HCT116 (cell line): ENCODE measurements at regions not wholly inside any gene's neighbourhood (a gene's known extent, or its start where the extent isn't known, plus 50 kb on each side); places are given as distances from the start of the nearest gene placed in this dataset.
A peak's percentile ranks its signal among the peaks of the same experiment; 100 is the strongest.

ENCODE experiments used
- ATAC-seq: fragments of 200-7000 bp; cut with Tn5 transposase; 2 replicates; pipeline ENCODE4 v1.9.1; 2020; ENCODE audit warnings: mild to moderate bottlenecking, moderate library complexity
- BruUV-seq: library from RNA; stranded (reverse); fragments of 400-500 nt; replicated peaks from 2 replicates; lab custom pipeline; 2021; lab: Mats Ljungman, UMichigan
- CTCF ChIA-PET: fragments of 300-600 bp; sonication (Branson Sonifier 250); formaldehyde crosslinking; loops from one replicate; lab custom pipeline; 2021; ENCODE audit warnings: antibody characterized with exemption; lab: Charles Lee
- POLR2A ChIA-PET: fragments of 300-600, 350-600 bp; sonication (Branson Sonifier 250); formaldehyde crosslinking; loops from one replicate; lab custom pipeline; 2021; ENCODE audit warnings: antibody characterized with exemption; lab: Charles Lee
- RAD21 ChIA-PET, 2 experiments: fragments of 300-600 bp; sonication (Branson Sonifier 250); formaldehyde crosslinking; loops; one replicate each; lab custom pipeline; 2023; ENCODE audit warnings: low total read pairs in 2 of 2; ENCODE audit not compliant: uncharacterized antibody in 2 of 2, unreplicated experiment in 2 of 2, low non-redundant PET in 1 of 2; lab: Charles Lee
- DNase-seq: peaks from one replicate; pipeline ENCODE4 v3.0.0-alpha.2; 2010; ENCODE audit warnings: low read depth, low spot score
- H2AFZ ChIP-seq: fragments of 200-600 bp; shearing (Covaris generic), sonication (generic); 2 replicates; pipeline ENCODE4 v1.6.1; 2017; ENCODE audit warnings: low read depth, mixed run types, mixed read lengths, antibody characterized with exemption, low read length; ENCODE audit not compliant: poor library complexity, severe bottlenecking
- H3K27ac ChIP-seq: 2 replicates; pipeline ENCODE4 v1.5.1; 2012; ENCODE audit warnings: low read depth, low read length
- H3K27me3 ChIP-seq: fragments of 200-600 bp; sonication (generic); 2 replicates; pipeline ENCODE4 v1.6.1; 2016; ENCODE audit warnings: mixed run types, low read length, mixed read lengths; ENCODE audit not compliant: insufficient read depth
- H3K36me3 ChIP-seq, 2 experiments: fragments of 200-500 bp in 1 of 2; fragments of 200-600 bp in 1 of 2; sonication (Bioruptor generic) in 1 of 2; sonication (generic) in 1 of 2; 2 replicates each; pipeline versions ENCODE4 v1.5.1 to v1.6.1; 2014 to 2016; ENCODE audit warnings: low read length in 2 of 2, inconsistent platforms in 1 of 2, mixed read lengths in 1 of 2, mixed run types in 1 of 2; ENCODE audit not compliant: insufficient read depth in 2 of 2, control insufficient read depth in 1 of 2
- H3K4me1 ChIP-seq, 2 experiments: fragments of 200-600 bp in 1 of 2; sonication (generic) in 1 of 2; 2 replicates each; pipeline versions ENCODE4 v1.5.1 to v1.6.1; 2012 to 2017; ENCODE audit warnings: low read length in 2 of 2, inconsistent platforms in 1 of 2, mild to moderate bottlenecking in 1 of 2, mixed read lengths in 1 of 2, mixed run types in 1 of 2, moderate library complexity in 1 of 2; ENCODE audit not compliant: insufficient read depth in 2 of 2, control insufficient read depth in 1 of 2
- H3K4me2 ChIP-seq: fragments of 200-600 bp; sonication (generic); 2 replicates; pipeline ENCODE4 v1.6.1; 2017; ENCODE audit warnings: mixed run types, low read length, mixed read lengths
- H3K4me3 ChIP-seq, 2 experiments: fragments of 200-600 bp in 1 of 2; sonication (generic) in 1 of 2; replicated peaks in 1 of 2; 2 replicates each; pipeline ENCODE4 v1.5.1; 2011 to 2016; ENCODE audit warnings: low read length in 2 of 2, control low read depth in 1 of 2, low read depth in 1 of 2, mild to moderate bottlenecking in 1 of 2, mixed read lengths in 1 of 2, mixed run types in 1 of 2
- H3K79me2 ChIP-seq: fragments of 200-600 bp; sonication (generic); 2 replicates; pipeline ENCODE4 v1.6.1; 2017; ENCODE audit warnings: mild to moderate bottlenecking, mixed run types, low read length, moderate library complexity, mixed read lengths; ENCODE audit not compliant: insufficient read depth
- H3K9ac ChIP-seq: fragments of 200-600 bp; sonication (generic); 2 replicates; pipeline ENCODE4 v1.6.1; 2016; ENCODE audit warnings: low read length, mixed read lengths
- H3K9me2 ChIP-seq: fragments of 200-600 bp; sonication (generic), shearing (Covaris generic); 2 replicates; pipeline ENCODE4 v1.6.1; 2017; ENCODE audit warnings: mixed run types, mild to moderate bottlenecking, moderate library complexity; ENCODE audit not compliant: insufficient read depth
- H3K9me3 ChIP-seq, 2 experiments: fragments of 200-500 bp in 1 of 2; fragments of 200-600 bp in 1 of 2; sonication (Bioruptor generic) in 1 of 2; sonication (generic) in 1 of 2; 2 replicates each; pipeline ENCODE4 v1.6.1; 2014 to 2017; ENCODE audit warnings: low read length in 2 of 2, mixed read lengths in 2 of 2, inconsistent platforms in 1 of 2, low read depth in 1 of 2, mild to moderate bottlenecking in 1 of 2, mixed run types in 1 of 2, moderate library complexity in 1 of 2; ENCODE audit not compliant: control insufficient read depth in 1 of 2, insufficient read depth in 1 of 2
- H4K20me1 ChIP-seq: fragments of 200-600 bp; sonication (generic), shearing (Covaris generic); 2 replicates; pipeline ENCODE4 v1.6.1; 2017; ENCODE audit warnings: mixed run types, mild to moderate bottlenecking, moderate library complexity; ENCODE audit not compliant: insufficient read depth
- CBX3 ChIP-seq: IDR thresholded peaks from 2 replicates; pipeline ENCODE4 v1.6.1; 2012; ENCODE audit warnings: low read depth
- CEBPB ChIP-seq: IDR thresholded peaks from 2 replicates; pipeline ENCODE4 v1.6.1; 2012; ENCODE audit warnings: low read depth
- EGR1 ChIP-seq: IDR thresholded peaks from 2 replicates; pipeline ENCODE4 v1.6.1; 2012; ENCODE audit warnings: low read depth
- ELF1 ChIP-seq: IDR thresholded peaks from 2 replicates; pipeline ENCODE4 v1.6.1; 2012; ENCODE audit warnings: low read depth, borderline replicate concordance
- EZH2 ChIP-seq: fragments of 200-600 bp; sonication (generic); IDR thresholded peaks from 2 replicates; pipeline ENCODE4 v1.6.1; 2017; ENCODE audit warnings: antibody characterized with exemption, mixed run types
- EZH2phosphoT487 ChIP-seq: fragments of 200-600 bp; IDR thresholded peaks from 2 replicates; pipeline ENCODE4 v1.6.1; 2018; ENCODE audit warnings: antibody characterized with exemption, borderline replicate concordance
- FOSL1 ChIP-seq: IDR thresholded peaks from 2 replicates; pipeline ENCODE4 v1.6.1; 2012; ENCODE audit warnings: low read depth
- POLR2AphosphoS5 ChIP-seq: IDR thresholded peaks from 2 replicates; pipeline ENCODE4 v1.6.1; 2011; ENCODE audit warnings: mild to moderate bottlenecking, low read depth, low read length, moderate library complexity
- SIN3A ChIP-seq: IDR thresholded peaks from 2 replicates; pipeline ENCODE4 v1.6.1; 2012; ENCODE audit warnings: low read depth
- SP1 ChIP-seq: IDR thresholded peaks from 2 replicates; pipeline ENCODE4 v1.6.1; 2012; ENCODE audit warnings: low read depth
- SRF ChIP-seq: IDR thresholded peaks from 2 replicates; pipeline ENCODE4 v1.6.1; 2012; ENCODE audit warnings: low read depth
- TCF7L2 ChIP-seq: IDR thresholded peaks from 2 replicates; pipeline ENCODE4 v1.7.0; 2011; ENCODE audit warnings: borderline replicate concordance, inconsistent platforms; ENCODE audit not compliant: insufficient read depth, insufficient read length; ENCODE audit errors: extremely low read depth
- YY1 ChIP-seq: IDR thresholded peaks from 2 replicates; pipeline ENCODE4 v1.6.1; 2011; ENCODE audit warnings: low read length, low read depth, moderate library complexity, mild to moderate bottlenecking; ENCODE audit not compliant: insufficient replicate concordance; ENCODE audit errors: extremely low read depth
- ZFX ChIP-seq: fragments of 450-650 bp; IDR thresholded peaks from 2 replicates; pipeline ENCODE4 v1.6.1; 2017
- ZNF274 ChIP-seq: fragments of 200-500 bp; sonication (Bioruptor generic); IDR thresholded peaks from 2 replicates; pipeline ENCODE4 v1.6.1; 2014; ENCODE audit warnings: mild to moderate bottlenecking, low read depth, low read length, inconsistent platforms
- intact Hi-C: fragments of 100-400 bp; cut with micrococcal nuclease; formaldehyde crosslinking; loops from 2 replicates; pipeline ENCODE4 v1.10.0; 2022
- TF ChIP-seq, protein P1 (sequence below), 3 experiments: fragments of 200-600 bp in 1 of 3; sonication (generic) in 1 of 3; IDR thresholded peaks in 2 of 3; conservative IDR thresholded peaks in 1 of 3; 2 replicates each; pipeline ENCODE4 v1.5.1; 2012 to 2017; ENCODE audit warnings: low read depth in 2 of 3, low read length in 2 of 3, antibody characterized with exemption in 1 of 3, borderline replicate concordance in 1 of 3, control low read depth in 1 of 3, mild to moderate bottlenecking in 1 of 3, mixed read lengths in 1 of 3, mixed run types in 1 of 3, moderate library complexity in 1 of 3; ENCODE audit not compliant: insufficient read depth in 1 of 3
- TF ChIP-seq, protein P2 (sequence below): IDR thresholded peaks from 2 replicates; pipeline ENCODE4 v1.6.1; 2011; ENCODE audit warnings: mild to moderate bottlenecking, low read length, moderate library complexity; ENCODE audit not compliant: insufficient replicate concordance; ENCODE audit errors: extremely low read depth
- TF ChIP-seq, protein P3 (sequence below): IDR thresholded peaks from 2 replicates; pipeline ENCODE4 v1.6.1; 2012

DNA sequence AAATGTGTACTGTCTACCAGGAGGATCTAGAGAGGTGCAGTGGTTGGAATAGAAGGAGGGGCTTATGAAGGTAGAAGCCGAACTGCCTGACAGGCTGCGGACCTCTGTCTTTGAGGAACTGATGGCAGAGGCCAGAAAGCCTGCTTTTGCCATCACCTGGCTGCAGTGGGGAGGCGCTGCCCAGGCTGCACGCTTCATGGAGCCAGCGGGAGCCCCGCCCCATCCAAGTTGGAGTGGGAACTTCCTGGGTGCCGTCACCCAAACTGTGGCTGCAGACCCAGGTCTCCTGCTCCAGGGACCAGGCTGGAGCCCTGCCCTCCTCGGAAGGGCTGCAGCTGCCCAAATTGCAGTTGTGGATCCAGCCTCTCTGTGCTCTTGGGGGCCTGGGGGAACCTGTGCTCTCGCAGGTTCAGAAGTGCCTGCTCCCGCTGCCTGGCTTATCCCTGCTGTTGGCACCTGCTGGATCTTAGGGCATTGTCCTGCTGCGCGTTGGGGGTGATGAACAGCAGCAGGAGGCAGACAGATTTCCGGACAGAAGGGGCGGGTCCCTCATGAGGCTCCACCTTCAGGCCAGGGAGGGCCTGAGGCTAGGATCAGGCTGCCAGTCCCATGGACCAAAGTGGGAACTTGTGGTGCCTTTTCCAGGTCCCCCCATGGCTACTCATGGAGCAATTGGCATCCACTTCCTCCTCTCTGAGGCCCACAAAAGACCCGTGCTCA is 118.0 kb upstream of the PLPPR4 start:
- ChIA-PET RAD21 (no interaction called here), CTCF (no interaction called here), POLR2A (no interaction called here)
- no peak overlapping the region for H3K4me3 ChIP-seq
- H3K4me2 ChIP-seq = no peak overlapping the region
- H3K27ac ChIP-seq = no peak overlapping the region
- H3K79me2 ChIP-seq = no peaks in the 10 kb centered on the region
- no peaks in the 10 kb centered on the region for H3K4me1 ChIP-seq
- intact Hi-C loops = no loop called here
- DNase-seq (no peak), ATAC-seq (peak; percentile 60)
- TF ChIP-seq SIN3A (no peak), SP1 (no peak), EZH2phosphoT487 (no peak), POLR2AphosphoS5 (no peak), EGR1 (no peak), EZH2 (no peak), ZNF274 (no peak), ZFX (no peak), CBX3 (no peak), CEBPB (no peak), SRF (no peak), TCF7L2 (no peak), FOSL1 (no peak), YY1 (no peak), ELF1 (no peak)
- TF ChIP-seq, protein P1, sequence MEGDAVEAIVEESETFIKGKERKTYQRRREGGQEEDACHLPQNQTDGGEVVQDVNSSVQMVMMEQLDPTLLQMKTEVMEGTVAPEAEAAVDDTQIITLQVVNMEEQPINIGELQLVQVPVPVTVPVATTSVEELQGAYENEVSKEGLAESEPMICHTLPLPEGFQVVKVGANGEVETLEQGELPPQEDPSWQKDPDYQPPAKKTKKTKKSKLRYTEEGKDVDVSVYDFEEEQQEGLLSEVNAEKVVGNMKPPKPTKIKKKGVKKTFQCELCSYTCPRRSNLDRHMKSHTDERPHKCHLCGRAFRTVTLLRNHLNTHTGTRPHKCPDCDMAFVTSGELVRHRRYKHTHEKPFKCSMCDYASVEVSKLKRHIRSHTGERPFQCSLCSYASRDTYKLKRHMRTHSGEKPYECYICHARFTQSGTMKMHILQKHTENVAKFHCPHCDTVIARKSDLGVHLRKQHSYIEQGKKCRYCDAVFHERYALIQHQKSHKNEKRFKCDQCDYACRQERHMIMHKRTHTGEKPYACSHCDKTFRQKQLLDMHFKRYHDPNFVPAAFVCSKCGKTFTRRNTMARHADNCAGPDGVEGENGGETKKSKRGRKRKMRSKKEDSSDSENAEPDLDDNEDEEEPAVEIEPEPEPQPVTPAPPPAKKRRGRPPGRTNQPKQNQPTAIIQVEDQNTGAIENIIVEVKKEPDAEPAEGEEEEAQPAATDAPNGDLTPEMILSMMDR (IDR thresholded peaks at IDR 0.05 in 2 of 3, conservative IDR thresholded peaks at IDR 0.05 in 1 of 3; ENCODE audit: borderline replicate concordance in 1 of 3, insufficient read depth in 1 of 3, low read depth in 2 of 3, low read length in 2 of 3) = no peak
- TF ChIP-seq, protein P2, sequence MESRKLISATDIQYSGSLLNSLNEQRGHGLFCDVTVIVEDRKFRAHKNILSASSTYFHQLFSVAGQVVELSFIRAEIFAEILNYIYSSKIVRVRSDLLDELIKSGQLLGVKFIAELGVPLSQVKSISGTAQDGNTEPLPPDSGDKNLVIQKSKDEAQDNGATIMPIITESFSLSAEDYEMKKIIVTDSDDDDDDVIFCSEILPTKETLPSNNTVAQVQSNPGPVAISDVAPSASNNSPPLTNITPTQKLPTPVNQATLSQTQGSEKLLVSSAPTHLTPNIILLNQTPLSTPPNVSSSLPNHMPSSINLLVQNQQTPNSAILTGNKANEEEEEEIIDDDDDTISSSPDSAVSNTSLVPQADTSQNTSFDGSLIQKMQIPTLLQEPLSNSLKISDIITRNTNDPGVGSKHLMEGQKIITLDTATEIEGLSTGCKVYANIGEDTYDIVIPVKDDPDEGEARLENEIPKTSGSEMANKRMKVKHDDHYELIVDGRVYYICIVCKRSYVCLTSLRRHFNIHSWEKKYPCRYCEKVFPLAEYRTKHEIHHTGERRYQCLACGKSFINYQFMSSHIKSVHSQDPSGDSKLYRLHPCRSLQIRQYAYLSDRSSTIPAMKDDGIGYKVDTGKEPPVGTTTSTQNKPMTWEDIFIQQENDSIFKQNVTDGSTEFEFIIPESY = no peak
- TF ChIP-seq, protein P3, sequence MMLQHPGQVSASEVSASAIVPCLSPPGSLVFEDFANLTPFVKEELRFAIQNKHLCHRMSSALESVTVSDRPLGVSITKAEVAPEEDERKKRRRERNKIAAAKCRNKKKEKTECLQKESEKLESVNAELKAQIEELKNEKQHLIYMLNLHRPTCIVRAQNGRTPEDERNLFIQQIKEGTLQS = no peak
- no peak overlapping the region for H2AFZ ChIP-seq
- H3K9me3 ChIP-seq = no peaks in the 10 kb centered on the region
- no peaks in the 10 kb centered on the region for H3K27me3 ChIP-seq
- no peaks in the 10 kb centered on the region for H4K20me1 ChIP-seq
- H3K9me2 ChIP-seq = no peaks in the 10 kb centered on the region
- no peaks in the 10 kb centered on the region for H3K36me3 ChIP-seq
- no TSS peak for BruUV-seq
- no peak overlapping the region for H3K9ac ChIP-seq
